H1 (cell line): ENCODE measurements at regions not wholly inside any gene's neighbourhood (a gene's known extent, or its start where the extent isn't known, plus 50 kb on each side); places are given as distances from the start of the nearest gene placed in this dataset.

Experiments
- CTCF ChIA-PET: fragments of 300-600 bp; sonication (Branson Sonifier 250); formaldehyde crosslinking; loops from one replicate; lab custom pipeline; 2021; ENCODE audit not compliant: partially characterized antibody; lab: Charles Lee
- POLR2A ChIA-PET: fragments of 300-600 bp; sonication (Branson Sonifier 250); formaldehyde crosslinking; loops from one replicate; lab custom pipeline; 2021; ENCODE audit warnings: inconsistent platforms; ENCODE audit not compliant: partially characterized antibody; lab: Charles Lee
- DNase-seq, 2 experiments: peaks; one replicate each; pipeline versions ENCODE4 v3.0.0 to v3.0.0-alpha.2; 2010 to 2022; ENCODE audit warnings: low spot score in 2 of 2, low read depth in 1 of 2, mixed read lengths in 1 of 2
- FAIRE-seq: peaks from 2 replicates; lab custom pipeline; 2011; peaks lifted over from hg19 to GRCh38; lab: Jason Lieb, UNC
- H2AFZ ChIP-seq: 2 replicates; pipeline ENCODE4 v1.8.1; 2012; ENCODE audit warnings: low read length, inconsistent platforms
- H2AK5ac ChIP-seq: 2 replicates; pipeline ENCODE4 v1.6.1; 2013; ENCODE audit warnings: low read depth, low read length
- H2BK120ac ChIP-seq: replicated peaks from 2 replicates; pipeline ENCODE3; 2013; ENCODE audit warnings: low read depth, low read length, inconsistent platforms
- H2BK12ac ChIP-seq: 2 replicates; pipeline ENCODE4 v1.6.1; 2013; ENCODE audit warnings: low read depth, low read length
- H2BK15ac ChIP-seq: 2 replicates; pipeline ENCODE4 v1.6.1; 2013; ENCODE audit warnings: low read length
- H2BK20ac ChIP-seq: 2 replicates; pipeline ENCODE4 v1.6.1; 2013; ENCODE audit warnings: low read length
- H2BK5ac ChIP-seq: 2 replicates; pipeline ENCODE4 v1.6.1; 2013; ENCODE audit warnings: low read depth, low read length
- H3K14ac ChIP-seq: 2 replicates; pipeline ENCODE4 v1.6.1; 2013; ENCODE audit warnings: inconsistent platforms; ENCODE audit not compliant: insufficient read length
- H3K18ac ChIP-seq: 2 replicates; pipeline ENCODE4 v1.6.1; 2013; ENCODE audit warnings: low read length; ENCODE audit errors: extremely low read depth
- H3K23ac ChIP-seq: 2 replicates; pipeline ENCODE4 v1.6.1; 2013; ENCODE audit warnings: inconsistent platforms; ENCODE audit not compliant: insufficient read length
- H3K23me2 ChIP-seq: 2 replicates; pipeline ENCODE4 v1.6.1; 2013; ENCODE audit warnings: low read depth, low read length
- H3K27ac ChIP-seq: 2 replicates; pipeline ENCODE4 v1.6.1; 2011; ENCODE audit warnings: low read depth, low read length, inconsistent platforms
- H3K27me3 ChIP-seq, 4 experiments: replicated peaks in 1 of 4; 1 replicate in 1 of 4; 2 replicates in 3 of 4; pipeline versions ENCODE4 v1.6.1 to v1.8.1; 2011 to 2013; ENCODE audit warnings: low read length in 3 of 4, mild to moderate bottlenecking in 3 of 4, inconsistent platforms in 2 of 4, mixed read lengths in 2 of 4, moderate library complexity in 1 of 4; ENCODE audit not compliant: control insufficient read depth in 3 of 4, insufficient read depth in 3 of 4; ENCODE audit errors: extremely low read depth in 1 of 4
- H3K36me3 ChIP-seq, 4 experiments: 2 replicates each; pipeline versions ENCODE4 v1.6.1 to v1.8.1; 2011 to 2013; ENCODE audit warnings: mild to moderate bottlenecking in 4 of 4, low read length in 3 of 4, moderate library complexity in 2 of 4, control low read depth in 1 of 4, inconsistent platforms in 1 of 4; ENCODE audit not compliant: insufficient read depth in 4 of 4, control insufficient read depth in 2 of 4
- H3K4ac ChIP-seq: replicated peaks from 2 replicates; pipeline ENCODE3; 2013; ENCODE audit warnings: low read length, low read depth, mixed read lengths, inconsistent platforms; ENCODE audit not compliant: insufficient read length
- H3K4me1 ChIP-seq, 4 experiments: replicated peaks in 1 of 4; 1 replicate in 1 of 4; 2 replicates in 3 of 4; pipeline versions ENCODE4 v1.6.1 to v1.8.1; 2011 to 2013; ENCODE audit warnings: low read length in 3 of 4, inconsistent platforms in 2 of 4, mixed read lengths in 1 of 4; ENCODE audit not compliant: insufficient read depth in 4 of 4, control insufficient read depth in 3 of 4
- H3K4me2 ChIP-seq, 2 experiments: 2 replicates each; pipeline versions ENCODE4 v1.6.1 to v1.8.1; 2011 to 2013; ENCODE audit warnings: low read depth in 2 of 2, low read length in 2 of 2, control low read depth in 1 of 2, inconsistent platforms in 1 of 2, mild to moderate bottlenecking in 1 of 2; ENCODE audit not compliant: insufficient read depth in 1 of 2
- H3K4me3 ChIP-seq, 4 experiments: fragments of 200-600, 300-600 bp in 1 of 4; sonication (generic), shearing (Covaris generic), sonication (Bioruptor Twin) in 1 of 4; 2 replicates each; pipeline versions ENCODE4 v1.5.1 to v1.8.1; 2011 to 2016; ENCODE audit warnings: low read length in 4 of 4, low read depth in 3 of 4, control low read depth in 2 of 4, inconsistent platforms in 2 of 4, mild to moderate bottlenecking in 2 of 4, mixed read lengths in 1 of 4, moderate library complexity in 1 of 4; ENCODE audit not compliant: insufficient read depth in 2 of 4; ENCODE audit errors: extremely low read depth in 1 of 4
- H3K56ac ChIP-seq: replicated peaks from 2 replicates; pipeline ENCODE3; 2013; ENCODE audit warnings: low read depth, mild to moderate bottlenecking, mixed read lengths, low read length, inconsistent platforms; ENCODE audit not compliant: insufficient read length
- H3K79me1 ChIP-seq: 2 replicates; pipeline ENCODE4 v1.6.1; 2013; ENCODE audit warnings: low read depth, low read length, control low read depth
- H3K79me2 ChIP-seq, 2 experiments: 2 replicates each; pipeline versions ENCODE4 v1.6.1 to v1.8.1; 2012 to 2013; ENCODE audit warnings: low read length in 2 of 2, mild to moderate bottlenecking in 2 of 2, inconsistent platforms in 1 of 2; ENCODE audit not compliant: insufficient read depth in 2 of 2, control insufficient read depth in 1 of 2
- H3K9ac ChIP-seq, 4 experiments: replicated peaks in 1 of 4; 1 replicate in 1 of 4; 2 replicates in 3 of 4; pipeline versions ENCODE4 v1.6.1 to v1.8.1; 2011 to 2013; ENCODE audit warnings: low read depth in 3 of 4, low read length in 3 of 4, control low read depth in 2 of 4, mild to moderate bottlenecking in 2 of 4, moderate library complexity in 2 of 4, inconsistent platforms in 1 of 4; ENCODE audit errors: extremely low read depth in 1 of 4
- H3K9me3 ChIP-seq, 2 experiments: 2 replicates each; pipeline versions ENCODE4 v1.6.1 to v1.8.1; 2012 to 2013; ENCODE audit warnings: mild to moderate bottlenecking in 2 of 2, moderate library complexity in 2 of 2, control low read depth in 1 of 2, inconsistent platforms in 1 of 2, low read depth in 1 of 2, low read length in 1 of 2, mixed read lengths in 1 of 2; ENCODE audit not compliant: insufficient read depth in 2 of 2
- H4K20me1 ChIP-seq, 2 experiments: replicated peaks in 1 of 2; 2 replicates each; pipeline versions ENCODE3 to v1.8.1; 2011 to 2013; ENCODE audit warnings: inconsistent platforms in 2 of 2, low read length in 2 of 2, mild to moderate bottlenecking in 1 of 2; ENCODE audit not compliant: insufficient read depth in 2 of 2, control insufficient read depth in 1 of 2
- H4K5ac ChIP-seq: 2 replicates; pipeline ENCODE4 v1.6.1; 2013; ENCODE audit warnings: low read length, low read depth, mixed read lengths, inconsistent platforms; ENCODE audit not compliant: insufficient read length
- H4K8ac ChIP-seq: 2 replicates; pipeline ENCODE4 v1.8.0; 2013; ENCODE audit warnings: mild to moderate bottlenecking, moderate library complexity, low read length, inconsistent platforms; ENCODE audit not compliant: insufficient read depth; ENCODE audit errors: extremely low read depth
- H4K91ac ChIP-seq: replicated peaks from 2 replicates; pipeline ENCODE3; 2013; ENCODE audit warnings: low read length, mixed read lengths, inconsistent platforms; ENCODE audit not compliant: insufficient read length
- ATF2 ChIP-seq: IDR thresholded peaks from 2 replicates; pipeline ENCODE4 v1.6.1; 2012; ENCODE audit warnings: low read length, inconsistent platforms
- ATF3 ChIP-seq: IDR thresholded peaks from 2 replicates; pipeline ENCODE4 v1.6.1; 2011; ENCODE audit warnings: low read depth, mild to moderate bottlenecking, low read length; ENCODE audit not compliant: insufficient read depth
- CEBPB ChIP-seq: IDR thresholded peaks from 2 replicates; pipeline ENCODE4 v1.6.1; 2012; ENCODE audit warnings: low read depth, low read length
- CHD1 ChIP-seq: IDR thresholded peaks from 2 replicates; pipeline ENCODE4 v1.6.1; 2012; ENCODE audit warnings: low read depth, low read length, improper control_type of control experiment
- FOSL1 ChIP-seq: IDR thresholded peaks from 2 replicates; pipeline ENCODE4 v1.6.1; 2011; ENCODE audit warnings: mild to moderate bottlenecking, low read depth, low read length, moderate library complexity; ENCODE audit not compliant: insufficient read depth
- GTF2F1 ChIP-seq: IDR thresholded peaks from 2 replicates; pipeline ENCODE4 v1.6.1; 2012; ENCODE audit warnings: low read depth, low read length, improper control_type of control experiment, borderline replicate concordance
- HDAC6 ChIP-seq: IDR thresholded peaks from one replicate; pipeline ENCODE4 v1.7.1; 2012; ENCODE audit warnings: low read depth, mild to moderate bottlenecking, inconsistent platforms, low read length, moderate library complexity
- MAFK ChIP-seq: IDR thresholded peaks from 2 replicates; pipeline ENCODE4 v1.6.1; 2012; ENCODE audit warnings: low read depth, mild to moderate bottlenecking, improper control_type of control experiment, low read length
- POLR2A ChIP-seq, 2 experiments: IDR thresholded peaks; 1 replicate in 1 of 2; 2 replicates in 1 of 2; pipeline ENCODE4 v1.6.1; 2011; ENCODE audit warnings: low read depth in 2 of 2, low read length in 2 of 2, mild to moderate bottlenecking in 2 of 2; ENCODE audit errors: control extremely low read depth in 1 of 2
- RXRA ChIP-seq: IDR thresholded peaks from 2 replicates; pipeline ENCODE4 v1.6.1; 2011; ENCODE audit warnings: low read depth, mild to moderate bottlenecking, low read length, moderate library complexity; ENCODE audit not compliant: insufficient read depth
- SRF ChIP-seq: IDR thresholded peaks from 2 replicates; pipeline ENCODE4 v1.6.1; 2011; ENCODE audit warnings: mild to moderate bottlenecking, low read depth, low read length, moderate library complexity
- TAF1 ChIP-seq: IDR thresholded peaks from 2 replicates; pipeline ENCODE4 v1.6.1; 2011; ENCODE audit warnings: mild to moderate bottlenecking, low read depth, low read length
- WGBS, 2 experiments: shearing (Covaris generic) in 1 of 2; methylation state at CpG; one replicate each; pipeline versions ENCODE4 v1.1.6 to v1.1.7; 2013 to 2015; ENCODE audit warnings: low lambda C conversion rate in 2 of 2, mixed read lengths in 2 of 2, inconsistent platforms in 1 of 2, low coverage in 1 of 2, missing lambda C conversion rate in 1 of 2; ENCODE audit not compliant: insufficient replicate concordance in 2 of 2, insufficient coverage in 1 of 2, insufficient read length in 1 of 2; ENCODE audit errors: extremely low coverage in 1 of 2, missing lambda C conversion rate in 1 of 2; 5-methylcytosine and 5-hydroxymethylcytosine counted together

- no peak overlapping the region for H3K4me2 ChIP-seq
- H3K18ac ChIP-seq, result no peak overlapping the region
- H3K36me3 ChIP-seq, result no peaks in the 10 kb centered on the region
- no peak overlapping the region for H2BK12ac ChIP-seq
- ChIA-PET CTCF (interaction anchor here (0.9 to 1.2 kb wide), 2 partner anchors 11 to 19 kb away, joined by 3 to 5 read pairs; no protein-coding TSS in a partner anchor), POLR2A (no interaction called here)
- no peak overlapping the region for H3K27ac ChIP-seq
- peaks cover 0 to 7% of the 10 kb centered on the region in 2 experiments; a peak in 2 of 4 replicates for H3K9me3 ChIP-seq
- DNase-seq, result no peak
- H2BK120ac ChIP-seq, result no peak overlapping the region
- H4K91ac ChIP-seq, result no peak overlapping the region
- H3K56ac ChIP-seq, result no peak overlapping the region
- H3K23me2 ChIP-seq, result no peaks in the 10 kb centered on the region; the same call in 1 of the 2 replicates
- H3K9ac ChIP-seq, result no peak overlapping the region
- H3K27me3 ChIP-seq, result no peaks in the 10 kb centered on the region
- no peak for TF ChIP-seq POLR2A (IDR thresholded peaks at IDR 0.05; ENCODE audit: control extremely low read depth in 1 of 2, low read depth in 2 of 2, low read length in 2 of 2)
- no peak for TF ChIP-seq ATF2
- TF ChIP-seq RXRA, result no peak
- TF ChIP-seq CEBPB, result no peak
- no peak for TF ChIP-seq SRF
- no peak for TF ChIP-seq HDAC6
- no peak for TF ChIP-seq FOSL1
- no peak for TF ChIP-seq ATF3
- no peak for TF ChIP-seq GTF2F1
- TF ChIP-seq MAFK, result no peak
- TF ChIP-seq TAF1, result no peak
- no peak for TF ChIP-seq CHD1
- no peak overlapping the region for H2BK15ac ChIP-seq
- no peak overlapping the region for H3K23ac ChIP-seq
- no peak overlapping the region for H2BK20ac ChIP-seq
- H4K8ac ChIP-seq, result peak overlapping the region; percentile 74; the same call in 1 of the 2 replicates
- H2BK5ac ChIP-seq, result no peak overlapping the region
- WGBS, 2 experiments, result 90% methylated on average over 10 of the region's 12 CpGs; no CpG with 5 or more reads in 1 of the 2 experiments
- H4K5ac ChIP-seq, result no peak overlapping the region
- H2AK5ac ChIP-seq, result no peak overlapping the region
- H4K20me1 ChIP-seq, result no peaks in the 10 kb centered on the region
- H3K4me1 ChIP-seq, result no peaks in the 10 kb centered on the region; a peak in 1 of 7 replicates
- H3K79me1 ChIP-seq, result no peaks in the 10 kb centered on the region
- peak overlapping the region; percentile 44; the same call in 1 of the 2 replicates for H2AFZ ChIP-seq
- FAIRE-seq, result no peak
- no peak overlapping the region for H3K4ac ChIP-seq
- H3K14ac ChIP-seq, result no peak overlapping the region
- H3K4me3 ChIP-seq, result no peak overlapping the region
- H3K79me2 ChIP-seq, result no peaks in the 10 kb centered on the region
Measured at GRCh38 chr15:53910236-53910849, 67.9 kb upstream of the UNC13C start.
